ENCODE measurements at regions not wholly inside any gene's neighbourhood (a gene's known extent, or its start where the extent isn't known, plus 50 kb on each side); places are given as distances from the start of the nearest gene placed in this dataset.

GRCh38 chr12:61369241-61369910 lies 890.8 kb upstream of the USP15 start:
- no peak for TF ChIP-seq YY1 (IDR thresholded peaks at IDR 0.05; ENCODE audit: extremely low read depth, insufficient replicate concordance, low read depth, low read length)
- no peak for TF ChIP-seq EZH2 (IDR thresholded peaks at IDR 0.05)
- no peak for TF ChIP-seq POLR2A (IDR thresholded peaks at IDR 0.05; ENCODE audit: borderline replicate concordance, extremely low read depth, insufficient read depth, insufficient read length)
- TF ChIP-seq EGR1 (IDR thresholded peaks at IDR 0.05; ENCODE audit: low read depth), result no peak
- no peak for TF ChIP-seq CTCF (IDR thresholded peaks at IDR 0.05 in 2 of 3, conservative IDR thresholded peaks at IDR 0.05 in 1 of 3; ENCODE audit: borderline replicate concordance in 1 of 3, insufficient read depth in 1 of 3, low read depth in 2 of 3, low read length in 2 of 3)
- TF ChIP-seq ZNF274 (IDR thresholded peaks at IDR 0.05; ENCODE audit: low read depth, low read length), result no peak
